HEK293 (cell line): ENCODE measurements at regions not wholly inside any gene's neighbourhood (a gene's known extent, or its start where the extent isn't known, plus 50 kb on each side); places are given as distances from the start of the nearest gene placed in this dataset.

Source experiments
- CTCF ChIP-seq: fragments of 450-650 bp; formaldehyde crosslinking; IDR thresholded peaks from 2 replicates; pipeline ENCODE4 v1.5.1; 2016; ENCODE audit warnings: missing biosample characterization, missing genetic modification characterization
- PRDM10 ChIP-seq: fragments of 450-650 bp; formaldehyde crosslinking; IDR thresholded peaks from 2 replicates; pipeline ENCODE4 v1.5.1; 2016; ENCODE audit warnings: missing biosample characterization, missing genetic modification characterization
- REST ChIP-seq: fragments of 450-650 bp; formaldehyde crosslinking; IDR thresholded peaks from 2 replicates; pipeline ENCODE4 v1.5.1; 2016; ENCODE audit warnings: missing biosample characterization, missing genetic modification characterization
- ZNF266 ChIP-seq: fragments of 450-650 bp; formaldehyde crosslinking; IDR thresholded peaks from 2 replicates; pipeline ENCODE4 v1.5.1; 2016; ENCODE audit warnings: missing biosample characterization, missing genetic modification characterization, low read depth
- ZNF324 ChIP-seq: fragments of 450-650 bp; formaldehyde crosslinking; IDR thresholded peaks from 2 replicates; pipeline ENCODE4 v1.5.1; 2016; ENCODE audit warnings: missing biosample characterization, missing genetic modification characterization
- ZNF521 ChIP-seq: fragments of 450-650 bp; formaldehyde crosslinking; IDR thresholded peaks from 2 replicates; pipeline ENCODE4 v1.5.1; 2017; ENCODE audit warnings: missing biosample characterization, mild to moderate bottlenecking, missing genetic modification characterization
- ZNF639 ChIP-seq: fragments of 450-650 bp; formaldehyde crosslinking; IDR thresholded peaks from 2 replicates; pipeline ENCODE4 v1.5.1; 2016; ENCODE audit warnings: missing biosample characterization, missing genetic modification characterization
- ZNF704 ChIP-seq: fragments of 450-650 bp; formaldehyde crosslinking; IDR thresholded peaks from 2 replicates; pipeline ENCODE4 v1.5.1; 2016; ENCODE audit warnings: missing biosample characterization, missing genetic modification characterization

- TF ChIP-seq ZNF324 (tag by site-specific recombination) (no peak), CTCF (tag by site-specific recombination) (no peak), REST (tag by site-specific recombination) (no peak), ZNF266 (no peak), ZNF704 (no peak), ZNF639 (tag by site-specific recombination) (no peak), ZNF521 (no peak), PRDM10 (no peak)
Measured at GRCh38 chr1:195951313-195951712, 656.9 kb downstream of the KCNT2 start.
